ENCODE measurements at regions not wholly inside any gene's neighbourhood (a gene's known extent, or its start where the extent isn't known, plus 50 kb on each side); places are given as distances from the start of the nearest gene placed in this dataset.

DNA sequence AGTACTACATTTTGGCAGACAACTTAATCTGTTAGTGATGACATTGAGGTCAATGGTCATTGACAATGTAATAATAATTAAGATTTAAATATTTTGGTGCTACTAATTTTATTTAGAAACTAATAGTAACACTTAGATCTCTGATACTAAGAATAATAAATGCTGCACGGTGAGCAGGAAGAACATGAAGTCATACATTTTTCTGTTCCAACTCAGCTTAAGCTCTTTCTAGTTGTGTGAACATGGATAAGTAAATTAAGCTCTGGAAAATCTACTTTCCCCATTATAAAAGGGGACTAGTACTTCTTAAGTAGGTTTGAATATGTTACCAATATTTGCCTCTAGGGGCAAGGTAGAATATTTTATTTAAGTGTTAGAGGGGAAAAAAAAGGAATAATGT lies 65.9 kb upstream of the MEOX2 start:
- no peak for DNase-seq

DNA sequence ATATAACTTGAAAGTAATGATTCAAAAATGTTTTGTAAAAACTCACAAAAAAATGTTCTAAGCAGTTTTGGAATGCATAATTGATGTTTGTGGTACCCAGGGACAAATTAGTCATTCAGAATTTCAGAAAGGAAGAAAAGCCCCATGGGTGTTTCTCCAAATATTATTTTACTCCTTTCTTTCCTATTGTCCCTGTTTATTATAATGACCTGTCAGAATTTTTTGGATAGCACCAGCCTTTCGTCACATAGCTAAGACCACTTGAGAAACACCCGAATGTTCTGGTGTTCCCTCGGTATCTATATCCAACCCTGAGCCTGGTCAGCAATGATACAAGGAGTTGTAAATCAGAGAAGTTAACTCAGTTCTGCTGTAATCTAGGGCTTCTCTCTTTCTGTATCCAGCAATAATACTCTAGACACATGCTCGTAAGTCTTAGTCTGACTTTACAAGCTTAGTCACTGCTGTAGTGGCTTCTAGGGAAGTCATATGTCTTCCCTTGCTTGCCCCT lies 64.8 kb upstream of the MEOX2 start:
- no peak for DNase-seq

DNA sequence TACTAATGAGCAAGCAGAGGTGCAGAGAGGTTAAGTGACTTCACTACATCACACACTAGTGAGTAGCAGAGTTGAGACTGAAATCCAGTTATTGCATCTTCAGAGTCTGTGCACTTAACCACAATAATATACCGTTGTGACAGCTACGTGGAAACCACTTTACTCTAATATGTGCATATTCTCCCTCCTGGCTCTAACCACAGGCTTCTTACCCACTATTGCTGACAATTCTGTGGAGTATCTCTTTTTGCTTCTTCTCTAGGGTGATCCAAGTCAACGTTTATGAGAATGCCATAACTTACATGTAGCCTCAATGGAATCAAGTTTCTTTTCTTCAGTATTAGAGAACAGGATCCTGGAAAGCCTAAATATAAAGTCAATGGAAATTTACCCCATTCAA lies 64.2 kb upstream of the MEOX2 start:
- no peak for DNase-seq

- DNase-seq, result no peak
These were observed 63.1 kb upstream of the MEOX2 start for GRCh38 chr7:15749631-15750030.

DNA sequence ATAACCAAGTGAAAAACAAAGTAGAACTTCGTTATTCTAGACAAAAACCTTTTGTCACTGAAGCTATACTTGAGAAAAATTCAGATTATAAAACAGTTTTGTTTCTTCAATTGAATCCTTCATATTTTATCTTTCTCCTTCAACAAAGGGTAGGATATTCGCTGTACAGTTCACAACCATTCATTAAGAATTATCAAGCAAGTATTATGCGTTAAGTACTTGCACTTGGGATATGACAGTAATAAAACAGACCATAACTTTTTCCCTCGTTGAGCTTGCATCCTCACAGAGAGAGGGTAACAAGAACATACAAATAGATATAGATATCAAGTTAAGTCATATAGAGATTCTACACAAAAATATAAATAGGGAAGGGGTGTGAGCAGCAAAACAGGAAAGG lies 61.2 kb upstream of the MEOX2 start:
- no peak for DNase-seq

DNA sequence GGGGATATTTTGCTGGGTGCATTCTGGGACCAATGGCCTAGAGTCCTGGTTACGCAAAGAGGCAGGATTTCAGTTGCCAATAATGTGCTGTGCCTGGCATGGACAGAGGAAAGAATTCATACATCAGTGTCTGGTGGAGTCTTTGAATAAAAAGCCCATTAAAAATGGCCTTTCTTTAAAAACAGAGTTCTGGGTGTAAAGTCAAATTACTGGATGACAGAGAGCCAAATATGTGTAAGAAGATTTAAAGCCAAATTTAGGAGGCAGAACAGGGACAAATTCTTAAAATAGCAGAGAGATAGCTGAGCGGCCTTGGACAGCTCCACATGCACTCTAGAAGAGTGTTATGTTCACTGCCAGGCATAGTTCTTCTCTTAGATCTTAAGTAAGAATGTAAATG lies 60.8 kb upstream of the MEOX2 start:
- peak; percentile 85 to 88 for DNase-seq

DNA sequence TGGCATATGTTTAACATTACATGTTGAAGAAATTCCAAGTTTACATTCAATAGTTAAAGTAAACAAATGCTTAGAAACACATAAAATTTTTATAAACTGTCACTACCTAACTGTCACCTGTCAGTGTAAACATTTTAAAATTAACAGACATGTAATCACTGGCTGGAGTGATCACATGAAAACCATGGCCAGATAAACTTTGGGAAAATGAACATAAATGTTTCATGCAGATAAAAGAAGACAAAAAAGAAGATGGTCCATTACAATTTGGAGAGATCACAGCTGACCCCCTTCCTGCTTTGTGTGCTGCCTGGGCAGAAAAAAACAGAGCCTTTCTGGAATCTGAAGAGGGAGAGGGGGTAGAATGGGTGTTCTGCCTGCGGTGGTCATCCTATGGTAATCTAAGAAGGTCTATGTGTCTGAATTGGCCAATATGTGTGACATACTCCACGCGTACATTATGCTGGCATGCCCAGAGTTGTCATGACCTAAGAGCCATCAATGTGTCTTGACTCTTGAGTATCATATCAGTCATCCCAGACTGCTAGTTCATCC lies 57.5 kb upstream of the MEOX2 start:
- no peak for DNase-seq

DNA sequence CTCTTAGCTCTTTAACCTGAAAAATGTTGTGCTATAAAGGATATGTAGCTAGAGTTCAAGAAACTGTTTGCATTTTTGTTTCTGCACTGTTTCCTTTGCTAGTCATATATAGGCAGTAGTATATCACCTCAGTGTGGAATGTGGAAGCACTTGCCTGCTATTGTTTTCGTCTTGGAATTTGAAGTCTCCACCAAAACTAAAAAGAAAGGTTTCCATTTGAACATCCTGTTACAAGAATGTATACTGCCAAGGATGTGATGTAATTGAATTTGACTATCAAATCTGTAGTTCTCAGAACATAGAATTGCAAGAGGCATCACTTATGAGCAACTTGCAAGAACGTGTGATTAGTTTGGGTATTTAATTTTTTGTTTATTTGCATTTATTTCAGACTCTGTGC lies 51.1 kb upstream of the MEOX2 start:
- DNase-seq, result no peak

Measured in right lung (tissue), 2 donors.